A549 (cell line): ENCODE measurements at regions not wholly inside any gene's neighbourhood (a gene's known extent, or its start where the extent isn't known, plus 50 kb on each side); places are given as distances from the start of the nearest gene placed in this dataset.

Source experiments
- BHLHE40 ChIP-seq: IDR thresholded peaks from 2 replicates; pipeline ENCODE4 v1.6.1; 2012; ENCODE audit warnings: low read depth, low read length, inconsistent platforms
- CBX2 ChIP-seq: fragments of 200-600 bp; sonication (generic); IDR thresholded peaks from 2 replicates; pipeline ENCODE4 v1.6.1; 2016; ENCODE audit warnings: low read depth, mild to moderate bottlenecking, borderline replicate concordance
- CHD2 ChIP-seq: fragments of 150-350 bp; IDR thresholded peaks from 2 replicates; pipeline ENCODE4 v1.6.1; 2014; ENCODE audit warnings: low read length; ENCODE audit not compliant: partially characterized antibody
- EP300 ChIP-seq, 2 experiments: fragments of >200 bp; sonication (Bioruptor Twin); formaldehyde crosslinking; IDR thresholded peaks; 2 replicates in 1 of 2; 3 replicates in 1 of 2; pipeline ENCODE4 v1.6.1; 2016 to 2017
- FOXS1 ChIP-seq: fragments of 250-450 bp; sonication (Bioruptor Pico); IDR thresholded peaks from 2 replicates; pipeline ENCODE4 v1.5.0; 2020; ENCODE audit warnings: mild to moderate bottlenecking, moderate library complexity
- HDAC2 ChIP-seq: fragments of 200-600 bp; sonication (generic); IDR thresholded peaks from 2 replicates; pipeline ENCODE4 v1.6.1; 2016
- HEYL ChIP-seq: fragments of 250-450 bp; sonication (Bioruptor Pico); IDR thresholded peaks from 2 replicates; pipeline ENCODE4 v1.8.0; 2021; ENCODE audit warnings: mild to moderate bottlenecking, moderate library complexity
- MAFK ChIP-seq: fragments of 450-650 bp; IDR thresholded peaks from 2 replicates; pipeline ENCODE4 v1.6.1; 2014; ENCODE audit not compliant: partially characterized antibody
- MYC ChIP-seq: IDR thresholded peaks from 2 replicates; pipeline ENCODE4 v1.6.1; 2012; ENCODE audit warnings: mild to moderate bottlenecking, inconsistent platforms, low read length, improper control_type of control experiment, borderline replicate concordance
- POLR2A ChIP-seq: IDR thresholded peaks from 2 replicates; pipeline ENCODE4 v1.6.1; 2012; ENCODE audit warnings: mild to moderate bottlenecking, low read length
- TF ChIP-seq, protein P1 (sequence below): fragments of >200 bp; sonication (Bioruptor Twin); formaldehyde crosslinking; IDR thresholded peaks from 3 replicates; pipeline ENCODE4 v1.5.1; 2016
- TF ChIP-seq, protein P2 (sequence below): IDR thresholded peaks from 2 replicates; pipeline ENCODE4 v1.6.1; 2012
- TF ChIP-seq, protein P3 (sequence below): IDR thresholded peaks from 2 replicates; pipeline ENCODE4 v1.6.1; 2012

DNA sequence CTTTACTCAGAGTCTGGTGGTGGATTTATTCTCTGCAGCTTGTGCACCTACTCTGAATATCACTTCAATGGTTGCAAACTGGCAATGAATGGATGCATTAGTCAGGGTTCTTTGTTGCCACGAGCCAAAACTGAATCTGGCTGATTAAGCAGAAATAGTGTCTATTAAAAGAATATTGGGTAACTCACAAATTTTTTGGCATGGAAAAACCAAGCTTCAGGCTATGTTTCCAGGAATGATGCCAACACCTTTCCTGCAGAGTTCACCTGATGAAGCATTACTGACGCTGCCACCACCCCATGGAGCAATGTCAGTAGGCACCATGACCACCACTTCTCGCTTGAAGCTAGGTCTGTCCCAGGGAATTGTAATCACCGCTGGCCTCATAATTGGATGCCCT, 597.8 kb upstream of the SLC10A2 start:
- TF ChIP-seq, protein P1, sequence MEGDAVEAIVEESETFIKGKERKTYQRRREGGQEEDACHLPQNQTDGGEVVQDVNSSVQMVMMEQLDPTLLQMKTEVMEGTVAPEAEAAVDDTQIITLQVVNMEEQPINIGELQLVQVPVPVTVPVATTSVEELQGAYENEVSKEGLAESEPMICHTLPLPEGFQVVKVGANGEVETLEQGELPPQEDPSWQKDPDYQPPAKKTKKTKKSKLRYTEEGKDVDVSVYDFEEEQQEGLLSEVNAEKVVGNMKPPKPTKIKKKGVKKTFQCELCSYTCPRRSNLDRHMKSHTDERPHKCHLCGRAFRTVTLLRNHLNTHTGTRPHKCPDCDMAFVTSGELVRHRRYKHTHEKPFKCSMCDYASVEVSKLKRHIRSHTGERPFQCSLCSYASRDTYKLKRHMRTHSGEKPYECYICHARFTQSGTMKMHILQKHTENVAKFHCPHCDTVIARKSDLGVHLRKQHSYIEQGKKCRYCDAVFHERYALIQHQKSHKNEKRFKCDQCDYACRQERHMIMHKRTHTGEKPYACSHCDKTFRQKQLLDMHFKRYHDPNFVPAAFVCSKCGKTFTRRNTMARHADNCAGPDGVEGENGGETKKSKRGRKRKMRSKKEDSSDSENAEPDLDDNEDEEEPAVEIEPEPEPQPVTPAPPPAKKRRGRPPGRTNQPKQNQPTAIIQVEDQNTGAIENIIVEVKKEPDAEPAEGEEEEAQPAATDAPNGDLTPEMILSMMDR = no peak
- TF ChIP-seq HEYL = no peak
- no peak for TF ChIP-seq POLR2A
- no peak for TF ChIP-seq EP300 (IDR thresholded peaks at IDR 0.05)
- TF ChIP-seq, protein P2, sequence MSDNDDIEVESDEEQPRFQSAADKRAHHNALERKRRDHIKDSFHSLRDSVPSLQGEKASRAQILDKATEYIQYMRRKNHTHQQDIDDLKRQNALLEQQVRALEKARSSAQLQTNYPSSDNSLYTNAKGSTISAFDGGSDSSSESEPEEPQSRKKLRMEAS = no peak
- TF ChIP-seq MAFK = no peak
- TF ChIP-seq HDAC2 = no peak
- no peak for TF ChIP-seq CHD2
- no peak for TF ChIP-seq MYC
- no peak for TF ChIP-seq BHLHE40
- TF ChIP-seq, protein P3, sequence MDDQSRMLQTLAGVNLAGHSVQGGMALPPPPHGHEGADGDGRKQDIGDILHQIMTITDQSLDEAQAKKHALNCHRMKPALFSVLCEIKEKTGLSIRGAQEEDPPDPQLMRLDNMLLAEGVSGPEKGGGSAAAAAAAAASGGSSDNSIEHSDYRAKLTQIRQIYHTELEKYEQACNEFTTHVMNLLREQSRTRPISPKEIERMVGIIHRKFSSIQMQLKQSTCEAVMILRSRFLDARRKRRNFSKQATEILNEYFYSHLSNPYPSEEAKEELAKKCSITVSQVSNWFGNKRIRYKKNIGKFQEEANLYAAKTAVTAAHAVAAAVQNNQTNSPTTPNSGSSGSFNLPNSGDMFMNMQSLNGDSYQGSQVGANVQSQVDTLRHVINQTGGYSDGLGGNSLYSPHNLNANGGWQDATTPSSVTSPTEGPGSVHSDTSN = no peak
- TF ChIP-seq CBX2 = no peak
- TF ChIP-seq FOXS1 (CRISPR knock-in tag) = no peak
